GM12878 (cell line): ENCODE measurements at regions not wholly inside any gene's neighbourhood (a gene's known extent, or its start where the extent isn't known, plus 50 kb on each side); places are given as distances from the start of the nearest gene placed in this dataset.

ENCODE experiments used
- GABPA ChIP-seq: IDR thresholded peaks from 2 replicates; pipeline ENCODE4 v1.6.1; 2014; ENCODE audit warnings: antibody characterized with exemption, low read depth, mild to moderate bottlenecking, inconsistent platforms
- POLR2A ChIP-seq: IDR thresholded peaks from 2 replicates; pipeline ENCODE4 v1.6.1; 2011; ENCODE audit warnings: low read depth, mild to moderate bottlenecking, low read length

GRCh38 chr13:31862828-31863227 is 123.5 kb downstream of the RXFP2 start:
- no peak for TF ChIP-seq GABPA
- TF ChIP-seq POLR2A = no peak
